SK-N-SH (cell line): ENCODE measurements at regions not wholly inside any gene's neighbourhood (a gene's known extent, or its start where the extent isn't known, plus 50 kb on each side); places are given as distances from the start of the nearest gene placed in this dataset.

ENCODE experiments used
- CTCF ChIP-seq: fragments of 200-600 bp; sonication (generic); IDR thresholded peaks from 2 replicates; pipeline ENCODE4 v1.6.1; 2017; ENCODE audit warnings: antibody characterized with exemption, mild to moderate bottlenecking, moderate library complexity
- EP300 ChIP-seq, 2 experiments: IDR thresholded peaks; 2 replicates each; pipeline versions ENCODE4 v1.4.0 to v1.6.1; 2012; ENCODE audit warnings: borderline replicate concordance in 1 of 2, low read depth in 1 of 2, low read length in 1 of 2
- JUND ChIP-seq: IDR thresholded peaks from 2 replicates; pipeline ENCODE4 v1.4.0; 2012
- MXI1 ChIP-seq: IDR thresholded peaks from 2 replicates; pipeline ENCODE4 v1.6.1; 2012; ENCODE audit warnings: mild to moderate bottlenecking, low read depth, low read length, improper control_type of control experiment
- POLR2AphosphoS5 ChIP-seq: IDR thresholded peaks from 2 replicates; pipeline ENCODE4 v1.6.1; 2012; ENCODE audit warnings: low read depth, low read length
- REST ChIP-seq: IDR thresholded peaks from 2 replicates; pipeline ENCODE4 v1.6.1; 2012; ENCODE audit warnings: mild to moderate bottlenecking, low read depth, low read length, moderate library complexity
- TAF1 ChIP-seq: IDR thresholded peaks from 2 replicates; pipeline ENCODE4 v1.6.1; 2012; ENCODE audit warnings: low read depth, mild to moderate bottlenecking, low read length, moderate library complexity, borderline replicate concordance
- USF2 ChIP-seq: fragments of 150-350 bp; IDR thresholded peaks from 2 replicates; pipeline ENCODE4 v1.6.1; 2017; ENCODE audit warnings: antibody characterized with exemption, low read length, low read depth, borderline replicate concordance
- TF ChIP-seq, protein P1 (sequence below): IDR thresholded peaks from 2 replicates; pipeline ENCODE4 v1.4.0; 2012; ENCODE audit warnings: low read depth

GRCh38 chr6:155578251-155578650 is 122.6 kb upstream of the NOX3 start:
- TF ChIP-seq POLR2AphosphoS5 = no peak
- TF ChIP-seq MXI1 = no peak
- no peak for TF ChIP-seq CTCF
- TF ChIP-seq, protein P1, sequence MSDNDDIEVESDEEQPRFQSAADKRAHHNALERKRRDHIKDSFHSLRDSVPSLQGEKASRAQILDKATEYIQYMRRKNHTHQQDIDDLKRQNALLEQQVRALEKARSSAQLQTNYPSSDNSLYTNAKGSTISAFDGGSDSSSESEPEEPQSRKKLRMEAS = no peak
- TF ChIP-seq EP300 (IDR thresholded peaks at IDR 0.05; ENCODE audit: borderline replicate concordance in 1 of 2, low read depth in 1 of 2, low read length in 1 of 2) = no peak
- TF ChIP-seq USF2 = no peak
- no peak for TF ChIP-seq REST
- no peak for TF ChIP-seq JUND
- no peak for TF ChIP-seq TAF1
